HG03520 (cell line): ENCODE measurements at regions not wholly inside any gene's neighbourhood (a gene's known extent, or its start where the extent isn't known, plus 50 kb on each side); places are given as distances from the start of the nearest gene placed in this dataset.
A peak's percentile ranks its signal among the peaks of the same experiment; 100 is the strongest.
"Not testable (repeated sequence)": the region's sequence is repeated elsewhere in the genome, so short reads cannot be mapped to it uniquely, and the experiment has no call there.

Experiments used
- ATAC-seq: cut with Tn5 transposase; IDR thresholded peaks from one replicate; pipeline ENCODE4 v1.9.1; 2021; ENCODE audit warnings: mild to moderate bottlenecking, moderate library complexity; ENCODE audit not compliant: unreplicated experiment

GRCh38 chrX:10676235-10676957 is 56.0 kb upstream of the MID1 start:
- no peak for ATAC-seq

DNA sequence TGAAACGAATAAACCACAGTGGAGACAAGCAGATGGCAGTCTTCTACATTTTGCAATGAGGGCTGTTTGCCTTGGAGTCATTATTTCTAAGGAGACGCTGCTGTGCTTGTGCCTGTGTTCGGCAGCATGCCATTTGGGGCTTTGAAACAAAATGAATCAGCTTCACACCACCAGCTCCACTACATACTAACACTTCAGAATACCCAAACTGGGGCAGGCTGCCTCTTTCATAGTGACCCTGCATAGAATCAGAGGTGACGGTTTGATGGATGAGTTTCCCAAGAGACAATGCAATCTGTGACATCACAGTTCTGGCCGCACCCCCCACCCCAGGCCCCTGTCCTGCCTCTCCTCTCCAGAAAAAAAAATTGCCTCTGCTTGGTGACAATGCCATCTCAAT is 57.1 kb upstream of the MID1 start:
- ATAC-seq: no peak

- ATAC-seq: no peak
Observed at GRCh38 chrX:10679387-10679786, 59.0 kb upstream of the MID1 start.

- no peak for ATAC-seq
Observed at GRCh38 chrX:10681167-10681566, 60.8 kb upstream of the MID1 start.

GRCh38 chrX:10683631-10684030 is 63.2 kb upstream of the MID1 start:
- ATAC-seq: not testable (repeated sequence)

GRCh38 chrX:10685923-10686595 is 65.7 kb upstream of the MID1 start:
- no peak for ATAC-seq

GRCh38 chrX:10691751-10692150 is 71.4 kb upstream of the MID1 start:
- not testable (repeated sequence) for ATAC-seq

- no peak for ATAC-seq
Observed at GRCh38 chrX:10697616-10698317, 77.4 kb upstream of the MID1 start.

GRCh38 chrX:10698318-10698640 is 77.9 kb upstream of the MID1 start:
- no peak for ATAC-seq

DNA sequence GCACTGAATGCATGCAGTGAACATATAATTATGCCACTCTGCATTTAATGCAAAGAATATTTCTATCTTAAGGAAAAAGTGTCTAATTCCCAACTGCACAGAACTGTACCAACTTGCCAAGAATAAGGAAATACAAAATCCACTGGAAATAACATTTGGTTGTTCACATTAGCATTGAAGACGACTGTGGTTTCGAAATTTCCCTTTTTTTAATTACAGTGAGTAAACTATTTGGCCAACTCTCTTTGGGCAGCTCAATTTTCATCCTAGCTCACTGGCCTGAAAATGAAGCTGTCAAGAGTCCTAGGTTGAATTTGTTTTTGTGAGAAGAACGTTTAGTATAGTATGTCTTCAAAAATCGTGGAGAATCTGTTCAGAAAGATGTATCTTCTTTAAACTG is 81.6 kb upstream of the MID1 start:
- ATAC-seq: no peak

GRCh38 chrX:10706342-10706741 is 86.0 kb upstream of the MID1 start:
- not testable (repeated sequence) for ATAC-seq

- no peak for ATAC-seq
Observed at GRCh38 chrX:10707773-10708172, 87.4 kb upstream of the MID1 start.

- ATAC-seq: no peak
Observed at GRCh38 chrX:10709276-10709675, 88.9 kb upstream of the MID1 start.

DNA sequence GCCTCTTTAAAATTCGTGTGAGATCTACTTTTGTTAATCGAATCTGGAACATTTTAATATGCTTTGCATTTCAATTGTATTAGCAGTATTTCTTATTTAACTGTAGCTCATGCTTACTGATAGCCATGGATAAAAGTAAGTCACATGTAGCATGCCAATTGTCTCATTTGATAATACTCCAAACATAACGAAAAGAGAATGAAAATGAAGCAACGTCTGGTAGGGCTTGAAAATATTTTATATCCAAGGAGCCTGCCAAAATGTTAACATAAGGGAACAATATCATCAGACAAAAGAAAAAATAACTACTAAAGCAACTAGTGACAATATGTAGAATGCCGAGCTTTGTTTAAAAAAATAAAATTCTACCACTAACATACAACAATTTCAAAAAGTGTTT is 94.1 kb upstream of the MID1 start:
- no peak for ATAC-seq

GRCh38 chrX:10722851-10723250 is 102.5 kb upstream of the MID1 start:
- ATAC-seq: peak; percentile 73

- no peak for ATAC-seq
Observed at GRCh38 chrX:10725071-10725470, 104.7 kb upstream of the MID1 start.

- no peak for ATAC-seq
Observed at GRCh38 chrX:10726647-10727046, 106.3 kb upstream of the MID1 start.

GRCh38 chrX:10728806-10729389 is 108.5 kb upstream of the MID1 start:
- no peak for ATAC-seq

DNA sequence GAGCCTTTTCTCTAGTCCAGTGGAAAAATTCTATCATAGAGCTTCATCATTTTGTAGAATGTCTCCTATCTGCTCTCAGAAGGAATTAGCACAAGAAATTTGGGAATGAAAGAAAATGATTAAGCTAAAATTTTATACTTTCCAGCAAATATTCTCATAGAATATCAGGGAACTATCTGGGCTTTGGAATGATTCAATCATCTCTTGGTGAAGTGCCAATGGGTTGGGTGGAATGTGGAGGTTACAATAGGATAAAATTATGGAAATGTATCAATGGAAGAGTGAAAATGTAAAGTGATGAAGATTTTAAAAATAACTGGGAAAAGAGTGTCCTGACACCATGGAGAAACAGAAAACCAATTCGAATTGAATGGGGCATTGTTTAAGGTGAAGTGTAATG is 119.0 kb upstream of the MID1 start:
- ATAC-seq: no peak

- ATAC-seq: no peak
Observed at GRCh38 chrX:10741003-10741402, 120.6 kb upstream of the MID1 start.

DNA sequence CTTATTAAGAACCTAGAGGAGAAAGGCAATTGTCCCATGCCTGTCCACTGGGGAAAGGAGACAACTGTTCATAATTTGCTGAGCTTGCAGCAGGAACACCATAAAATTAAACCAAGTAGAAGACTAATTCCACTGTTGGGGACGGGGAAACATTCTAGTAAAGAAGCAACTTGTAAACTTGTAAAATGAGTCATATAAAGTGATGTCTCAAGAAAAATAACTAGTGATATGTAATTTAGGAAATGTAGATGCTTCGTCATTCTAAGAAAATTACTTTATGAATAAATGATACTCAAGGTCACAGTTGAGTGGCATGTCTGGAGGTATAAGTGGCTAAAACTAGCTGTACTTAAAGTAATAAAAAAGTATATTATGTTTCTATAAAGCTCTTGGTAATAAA is 121.2 kb upstream of the MID1 start:
- no peak for ATAC-seq

DNA sequence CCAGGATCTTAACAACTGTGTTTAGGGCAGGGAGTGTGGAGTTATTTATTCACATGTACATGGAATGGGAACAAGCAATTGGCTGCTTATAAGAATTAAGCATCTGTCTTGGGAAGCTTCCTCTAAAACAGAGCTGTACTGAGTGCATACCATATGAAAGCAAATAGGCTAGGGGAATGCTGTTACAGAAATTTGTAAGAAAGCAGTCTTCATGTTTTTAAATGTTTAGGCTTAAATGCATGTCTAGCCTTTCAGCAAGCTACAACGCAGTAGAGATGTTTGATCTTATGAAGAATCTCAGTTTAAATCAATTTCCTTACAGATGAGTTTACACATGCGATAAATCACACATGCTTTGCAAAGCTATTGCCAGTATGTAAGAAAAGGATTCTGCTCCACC is 123.1 kb upstream of the MID1 start:
- ATAC-seq: no peak
